Muscle of arm (tissue), 1 donor: ENCODE measurements at regions not wholly inside any gene's neighbourhood (a gene's known extent, or its start where the extent isn't known, plus 50 kb on each side); places are given as distances from the start of the nearest gene placed in this dataset.
"Not testable (repeated sequence)": the region's sequence is repeated elsewhere in the genome, so short reads cannot be mapped to it uniquely, and the experiment has no call there.

ENCODE experiments used
- DNase-seq: peaks from one replicate; pipeline ENCODE4 v3.0.0-alpha.2; 2013

- DNase-seq, result no peak
These were observed 120.5 kb downstream of the PHETA1 start for GRCh38 chr12:111248236-111249017.

GRCh38 chr12:111247083-111247783, 121.7 kb downstream of the PHETA1 start:
- DNase-seq, result no peak

- no peak for DNase-seq
These were observed 122.4 kb downstream of the PHETA1 start for GRCh38 chr12:111246477-111247011.

GRCh38 chr12:111245701-111246476, 123.0 kb downstream of the PHETA1 start:
- no peak for DNase-seq

- DNase-seq, result no peak
These were observed 124.2 kb downstream of the PHETA1 start for GRCh38 chr12:111244673-111245072.

GRCh38 chr12:111242817-111243216, 126.1 kb downstream of the PHETA1 start:
- DNase-seq, result not testable (repeated sequence)

- no peak for DNase-seq
These were observed 126.7 kb downstream of the PHETA1 start for GRCh38 chr12:111242184-111242583.

GRCh38 chr12:111240374-111240773, 128.5 kb downstream of the PHETA1 start:
- no peak for DNase-seq

- no peak for DNase-seq
These were observed 129.7 kb downstream of the PHETA1 start for GRCh38 chr12:111239235-111239634.

GRCh38 chr12:111238075-111238734, 130.7 kb downstream of the PHETA1 start:
- DNase-seq, result no peak

GRCh38 chr12:111234491-111234890, 134.4 kb downstream of the PHETA1 start:
- DNase-seq, result not testable (repeated sequence)

- DNase-seq, result no peak
These were observed 135.1 kb downstream of the PHETA1 start for GRCh38 chr12:111233786-111234185.

- no peak for DNase-seq
These were observed 138.2 kb downstream of the PHETA1 start for GRCh38 chr12:111230649-111231048.

GRCh38 chr12:111228916-111229666, 139.8 kb downstream of the PHETA1 start:
- no peak for DNase-seq

- no peak for DNase-seq
These were observed 141.1 kb downstream of the PHETA1 start for GRCh38 chr12:111227476-111228420.

GRCh38 chr12:111226680-111227079, 142.2 kb downstream of the PHETA1 start:
- no peak for DNase-seq

- DNase-seq, result no peak
These were observed 143.6 kb downstream of the PHETA1 start for GRCh38 chr12:111225307-111225706.

GRCh38 chr12:111224186-111225066, 144.5 kb downstream of the PHETA1 start:
- no peak for DNase-seq

GRCh38 chr12:111222523-111222922, 146.4 kb downstream of the PHETA1 start:
- DNase-seq, result no peak
